Fibroblast of skin of abdomen (primary cell): ENCODE measurements at regions not wholly inside any gene's neighbourhood (a gene's known extent, or its start where the extent isn't known, plus 50 kb on each side); places are given as distances from the start of the nearest gene placed in this dataset.
"Not testable (repeated sequence)": the region's sequence is repeated elsewhere in the genome, so short reads cannot be mapped to it uniquely, and the experiment has no call there.

Experiments used
- DNase-seq: peaks from one replicate; pipeline ENCODE4 v3.0.0-alpha.2; 2013

DNA sequence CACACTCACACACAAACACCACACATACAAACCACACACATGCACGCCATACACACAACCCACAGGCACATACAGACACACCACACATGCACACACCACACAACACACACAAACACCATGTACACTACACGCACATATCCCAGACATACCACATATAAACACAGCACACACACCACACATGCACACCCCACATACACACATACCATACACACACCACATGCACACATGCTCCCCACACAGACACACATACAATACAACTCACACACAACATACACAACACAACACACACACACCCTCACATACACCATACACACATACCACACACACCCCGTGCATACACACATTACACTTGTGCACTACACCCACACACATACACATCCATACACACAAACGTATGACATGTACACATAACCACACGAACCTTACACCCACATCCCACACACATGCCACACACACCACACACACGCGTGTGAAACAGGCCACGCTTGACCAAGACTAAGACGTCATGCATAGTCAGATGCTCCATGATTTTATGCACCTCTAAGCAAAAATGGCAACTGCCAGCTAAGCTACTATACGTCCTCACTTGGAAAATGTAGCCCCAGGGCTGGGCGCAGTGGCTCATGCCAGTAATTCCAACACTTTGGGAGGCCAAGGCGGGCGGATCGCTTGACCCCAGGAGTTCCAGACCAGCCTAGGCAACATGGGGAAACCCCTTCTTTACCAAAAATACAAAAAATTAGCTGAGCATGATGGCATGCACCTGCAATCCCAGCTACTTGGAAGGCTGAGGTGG, 77.4 kb upstream of the TMPRSS2 start:
- DNase-seq = no peak

DNA sequence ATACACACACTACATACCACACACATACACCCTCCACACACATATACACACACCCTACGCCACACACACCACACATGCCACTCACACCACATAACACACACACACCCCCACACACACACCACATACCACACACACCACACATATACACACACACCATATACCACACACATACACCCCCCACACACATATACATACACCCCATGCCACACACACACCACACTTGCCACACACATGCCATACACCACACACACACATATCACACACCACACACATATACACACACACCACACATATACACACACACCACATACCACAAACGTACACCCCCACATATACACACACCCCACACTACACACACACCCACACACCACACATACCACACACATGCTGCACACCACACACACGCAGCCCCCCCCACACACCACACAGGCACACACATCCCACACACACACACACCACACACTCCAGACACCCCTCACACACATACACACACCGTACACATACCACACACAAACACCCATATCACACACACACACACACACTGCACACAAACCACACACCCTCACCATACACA, 76.7 kb upstream of the TMPRSS2 start:
- no peak for DNase-seq

DNA sequence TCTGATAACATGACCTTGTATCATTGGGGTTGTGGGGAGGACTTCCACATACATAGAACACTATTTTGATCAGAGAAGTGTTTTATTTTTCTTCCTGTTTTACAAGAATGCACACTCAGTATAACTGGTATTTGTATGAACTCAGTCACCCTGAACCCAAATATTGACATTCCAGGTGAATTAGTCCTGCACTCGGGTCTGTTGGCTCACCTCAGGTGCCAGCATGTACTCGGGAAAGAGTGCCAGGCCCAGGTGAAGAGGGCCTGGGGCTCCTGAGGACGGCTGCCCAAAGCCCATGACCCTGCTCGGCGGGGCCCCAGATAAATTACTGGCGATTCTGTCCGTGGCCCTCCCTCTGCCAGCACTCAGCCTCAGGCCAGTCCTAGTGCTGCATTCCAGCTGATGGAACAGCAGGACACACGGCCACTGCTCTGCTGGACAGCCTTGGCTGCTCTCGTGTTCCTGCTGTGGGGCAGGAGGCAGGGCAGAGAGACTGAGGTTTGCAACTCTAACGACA, 75.4 kb upstream of the TMPRSS2 start:
- DNase-seq = no peak

DNA sequence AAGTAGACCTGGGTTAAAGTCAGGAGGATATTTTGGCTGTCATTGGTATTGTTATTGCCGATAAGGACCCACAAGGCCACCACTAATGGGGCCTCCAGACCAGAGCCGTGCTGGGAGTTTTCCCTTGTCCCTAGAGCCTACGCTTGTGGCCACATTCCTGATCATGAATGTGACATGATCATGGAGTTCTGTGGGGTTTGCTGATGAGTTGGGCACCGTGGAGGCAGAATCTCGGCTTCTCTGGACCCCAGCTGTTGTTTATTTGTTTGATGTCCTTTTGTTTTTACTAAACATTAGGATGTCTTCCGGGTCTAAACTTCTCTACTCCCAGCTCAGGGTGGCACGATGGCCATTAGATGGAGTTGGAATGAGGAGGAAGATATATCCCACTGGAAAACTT, 74.9 kb upstream of the TMPRSS2 start:
- no peak for DNase-seq

DNA sequence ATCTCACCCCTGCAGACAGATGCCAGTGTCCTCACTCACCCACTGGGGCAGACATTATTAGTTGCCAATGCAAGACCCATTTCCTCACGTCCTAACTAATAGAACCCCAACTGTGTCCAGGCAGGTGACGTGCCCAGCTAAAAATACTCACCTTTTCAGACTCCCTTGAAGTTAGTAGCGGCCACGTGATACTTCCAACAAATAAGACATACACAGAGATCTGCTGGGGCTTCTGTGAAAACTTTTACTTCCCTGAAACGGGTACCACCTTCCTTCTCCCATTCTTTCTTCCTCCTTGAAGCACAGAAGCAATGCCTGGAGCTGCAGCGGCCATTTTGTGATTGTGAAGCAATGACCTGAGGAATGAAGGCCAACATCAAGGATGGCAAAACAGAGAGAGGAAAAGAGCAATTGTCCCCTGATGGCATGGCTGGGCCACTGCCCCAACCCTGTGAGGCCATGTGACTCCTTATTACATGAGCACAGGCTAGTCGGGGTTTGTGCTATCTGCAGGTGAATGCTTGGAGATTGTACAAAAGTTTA, 74.4 kb upstream of the TMPRSS2 start:
- DNase-seq = no peak

DNA sequence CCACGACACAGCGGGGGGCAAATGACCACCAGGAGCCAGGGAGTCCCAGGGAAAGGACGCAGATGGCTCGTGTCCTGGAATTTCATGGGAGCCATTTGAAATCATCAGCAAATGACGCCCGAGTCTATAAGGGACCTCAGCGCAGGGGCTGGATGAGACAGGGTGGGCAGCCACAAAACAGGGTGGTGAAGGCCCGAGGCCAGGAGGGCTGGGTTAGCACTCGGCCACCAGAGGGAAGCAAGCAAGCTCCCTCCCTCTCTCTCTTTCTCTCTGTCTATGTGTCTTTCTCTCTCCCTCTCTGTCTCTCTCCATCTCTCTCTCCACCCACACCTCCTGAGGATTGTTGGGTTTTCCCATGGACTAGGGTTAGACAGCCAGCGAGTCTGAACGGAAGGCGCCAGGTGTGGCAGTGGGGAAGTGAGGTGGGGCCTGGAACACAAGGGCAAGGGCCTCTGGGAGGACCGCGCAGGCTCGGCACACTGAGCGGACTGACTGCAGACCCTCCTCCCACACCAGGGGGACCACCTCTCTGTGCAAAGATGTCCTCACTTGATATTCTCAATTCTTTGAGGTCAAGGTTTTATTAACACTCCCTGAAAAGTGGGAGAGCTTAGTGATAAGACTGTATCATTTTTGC, 73.8 kb upstream of the TMPRSS2 start:
- DNase-seq = no peak

DNA sequence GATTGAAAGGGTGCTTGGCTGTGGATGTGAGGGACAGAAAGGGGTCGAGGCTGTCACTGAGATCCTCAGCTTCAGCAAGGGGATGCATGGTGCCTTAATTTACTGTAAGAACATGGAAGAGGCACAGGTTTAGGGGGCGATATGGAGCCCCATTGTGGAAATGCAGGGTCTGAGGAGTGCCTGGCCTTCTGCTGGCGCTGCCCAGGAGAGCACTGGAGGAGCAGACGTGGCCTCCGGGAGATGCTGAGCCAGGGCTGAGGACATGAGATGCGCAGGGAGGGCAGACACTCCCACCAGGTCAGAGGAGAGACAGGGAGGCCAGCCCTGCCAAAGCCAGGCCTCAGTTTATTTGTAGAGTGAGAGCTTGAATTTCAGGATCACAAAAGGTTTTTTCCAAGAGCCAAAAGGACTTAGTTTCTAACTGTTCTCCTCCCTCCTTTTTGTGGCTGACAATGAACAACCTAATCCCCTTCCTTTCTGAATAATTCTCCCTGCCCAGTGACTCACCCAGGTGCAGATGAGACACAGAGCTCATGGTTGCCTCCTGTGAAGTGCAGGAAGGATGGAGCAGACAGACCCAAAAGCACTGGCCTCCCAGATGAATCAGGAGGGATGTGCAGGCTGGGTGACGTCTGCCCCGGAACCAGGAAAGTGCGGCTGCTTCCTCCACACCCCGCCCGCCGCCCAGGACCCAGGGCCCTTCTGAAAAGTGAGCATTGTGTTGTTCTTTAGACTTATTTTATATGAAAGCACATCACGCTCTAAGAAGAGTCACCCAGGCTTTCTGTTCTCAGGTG, 73.0 kb upstream of the TMPRSS2 start:
- no peak for DNase-seq

DNA sequence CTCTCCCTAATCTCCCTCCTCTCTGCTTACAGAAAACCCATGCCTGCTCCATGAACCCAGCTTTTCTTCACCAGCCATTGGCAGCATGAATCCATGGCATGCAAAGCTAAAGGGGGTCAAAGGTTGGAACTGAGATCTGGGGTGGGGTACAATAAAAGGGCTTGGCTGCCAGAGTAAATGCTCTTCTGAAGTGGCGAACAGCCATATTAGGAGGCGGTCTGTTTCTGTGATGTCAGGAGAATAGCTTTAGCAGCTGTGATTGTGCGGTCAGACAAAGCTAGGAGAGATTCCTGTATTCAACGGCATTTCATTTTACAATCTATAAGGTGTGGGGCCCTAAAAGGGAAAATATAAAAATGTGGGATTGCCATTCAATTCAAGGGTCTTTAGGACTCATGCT, 71.7 kb upstream of the TMPRSS2 start:
- no peak for DNase-seq

DNA sequence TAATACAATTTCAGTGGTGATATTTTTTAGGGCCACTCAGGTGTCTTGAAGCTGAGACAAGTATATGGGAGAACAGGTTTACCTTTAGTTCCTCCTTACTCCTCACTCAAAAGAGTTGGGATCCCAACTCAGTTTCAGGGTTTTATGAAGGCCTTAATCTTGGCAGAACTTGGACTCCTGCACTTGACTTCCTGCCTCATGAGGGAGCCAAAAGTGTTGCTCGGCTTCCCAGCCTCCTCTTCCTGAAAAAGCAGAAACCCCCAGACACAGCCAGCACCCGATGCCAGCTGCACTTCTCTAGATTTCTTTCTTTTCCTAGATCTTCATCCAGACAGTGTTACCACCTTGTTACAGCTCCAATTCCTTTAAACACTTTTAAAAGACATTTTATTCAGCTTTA, 70.8 kb upstream of the TMPRSS2 start:
- no peak for DNase-seq

DNA sequence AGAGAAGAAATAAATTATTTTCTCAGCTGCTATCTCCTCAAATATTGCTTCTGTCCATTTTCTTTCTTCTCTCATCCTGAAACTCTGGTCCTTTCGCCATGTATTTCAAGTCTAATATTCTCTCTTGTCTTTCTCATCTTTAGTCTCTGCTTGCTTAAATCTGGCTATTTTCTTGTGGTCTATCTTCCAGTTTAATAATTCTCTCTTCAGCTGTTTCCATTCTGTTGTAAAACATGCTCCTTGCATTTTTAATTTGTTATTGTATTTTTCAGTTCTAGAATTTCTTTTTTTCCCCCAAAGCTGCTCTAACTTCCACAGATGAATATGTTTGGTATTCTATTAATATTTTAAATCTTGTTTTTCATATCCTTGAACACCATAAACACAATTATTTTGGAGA, 70.1 kb upstream of the TMPRSS2 start:
- DNase-seq = no peak

DNA sequence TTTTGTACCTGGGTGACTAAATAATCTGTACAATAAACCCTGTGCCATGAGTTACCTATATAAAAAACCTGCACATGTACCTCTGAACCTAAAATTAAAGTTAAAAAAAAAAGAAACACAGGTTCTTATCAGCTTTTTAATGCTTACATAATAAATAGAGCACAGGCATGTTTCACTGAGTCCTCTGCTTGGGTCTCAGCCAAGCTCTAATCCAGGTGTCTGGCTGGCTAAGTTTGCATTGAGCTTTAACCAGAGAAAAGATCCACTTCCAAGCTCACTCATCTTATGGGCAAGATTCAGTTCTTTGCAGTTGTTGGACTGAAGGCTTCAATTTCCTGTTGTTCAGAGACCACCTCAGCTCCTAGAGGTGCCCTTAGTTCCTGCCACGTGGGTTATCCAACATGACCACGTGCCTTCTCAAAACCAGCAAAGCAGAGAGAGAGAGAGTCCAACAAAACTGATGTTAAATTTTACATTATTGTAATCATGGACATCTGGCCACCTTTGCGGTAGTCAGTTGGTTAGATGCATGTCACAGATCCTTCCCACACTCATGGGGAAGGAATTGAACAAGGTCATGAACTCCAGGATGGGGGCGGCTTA, 68.2 kb upstream of the TMPRSS2 start:
- DNase-seq = no peak

DNA sequence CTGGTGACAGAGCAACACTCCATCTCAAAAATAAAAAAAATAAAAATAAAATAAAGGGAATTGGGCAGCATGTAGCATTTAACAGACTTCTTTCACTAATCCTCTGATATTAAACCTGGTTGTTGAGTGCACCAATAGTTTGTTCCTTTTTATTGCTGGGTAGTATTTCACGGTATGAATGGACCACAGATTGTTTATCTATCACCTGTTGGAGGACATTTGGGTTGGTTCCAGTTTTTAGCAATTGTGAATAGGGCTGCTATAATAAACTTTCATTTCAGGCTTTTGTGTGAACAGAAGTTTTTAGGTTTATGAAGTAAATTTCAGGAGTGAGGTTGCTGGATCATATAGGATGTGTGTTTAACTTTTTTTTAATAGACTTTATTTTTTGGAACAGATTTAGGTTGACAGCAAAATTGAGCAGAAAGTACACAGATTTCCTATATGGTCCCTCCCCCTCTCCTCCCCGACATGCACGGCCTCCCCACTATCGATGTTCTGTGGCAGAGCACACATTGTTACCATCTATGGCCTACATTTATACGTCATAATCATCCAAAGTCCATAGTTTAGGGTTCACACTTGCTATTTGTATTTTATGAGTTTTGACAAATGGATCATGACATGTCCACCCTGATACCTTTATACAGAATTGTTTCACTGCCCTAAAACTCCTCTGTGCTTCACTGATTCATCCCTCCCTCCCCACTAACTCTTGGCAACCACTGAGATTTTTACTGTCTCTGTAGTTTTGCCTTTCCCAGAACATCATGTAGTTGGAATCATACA, 66.1 kb upstream of the TMPRSS2 start:
- no peak for DNase-seq

DNA sequence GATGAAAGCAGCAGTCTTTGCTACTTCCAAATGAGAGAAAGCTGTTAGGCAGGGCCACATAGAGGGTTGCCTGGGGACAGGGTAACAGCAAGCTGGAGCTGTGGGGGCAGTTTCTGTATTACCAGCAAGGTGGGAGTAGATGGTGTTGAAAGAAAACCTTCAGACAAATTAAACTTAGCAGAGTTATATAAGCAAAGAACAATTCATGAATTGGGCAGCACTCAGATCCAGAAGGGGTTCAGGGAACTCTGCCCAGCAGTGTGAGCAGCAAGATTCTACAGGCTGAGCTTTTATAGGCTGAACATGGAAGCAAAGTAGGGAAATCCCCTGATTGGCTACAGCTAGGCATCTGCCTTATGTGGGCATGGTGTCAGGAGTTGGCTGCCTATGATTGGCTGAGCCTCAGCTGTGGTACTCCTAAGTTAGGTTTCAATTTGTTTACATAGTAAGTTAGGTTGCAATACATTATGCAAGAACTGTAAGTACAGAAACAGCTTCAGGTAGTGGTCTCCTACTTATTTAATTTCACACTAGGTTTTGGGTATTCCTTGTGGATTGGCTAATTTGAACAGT, 64.1 kb upstream of the TMPRSS2 start:
- DNase-seq = no peak

DNA sequence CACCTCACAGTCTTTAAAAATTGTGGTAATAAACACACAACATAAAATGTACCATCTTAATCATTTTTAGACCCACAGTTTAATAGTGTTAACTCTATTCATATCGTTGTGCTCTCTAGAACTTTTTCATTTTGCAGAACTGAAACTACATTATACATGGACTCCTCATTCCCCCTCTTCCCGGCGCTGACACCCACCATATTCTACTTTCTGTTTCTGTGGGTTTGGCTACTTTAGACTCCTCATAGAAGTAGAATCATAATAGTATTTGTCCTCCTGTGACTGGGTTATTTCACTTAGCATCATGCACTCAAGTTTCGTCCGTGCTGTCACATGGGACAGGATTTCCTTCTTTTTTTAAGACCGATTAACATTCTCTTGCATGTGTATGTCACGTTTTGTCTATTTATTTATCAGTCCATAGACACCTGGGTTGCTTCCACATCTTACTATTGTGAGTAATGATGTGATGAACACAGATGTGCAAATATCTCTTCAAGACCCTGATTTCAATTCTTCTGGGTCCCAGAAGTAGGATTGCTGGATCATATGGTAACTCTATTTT, 62.9 kb upstream of the TMPRSS2 start:
- no peak for DNase-seq

DNA sequence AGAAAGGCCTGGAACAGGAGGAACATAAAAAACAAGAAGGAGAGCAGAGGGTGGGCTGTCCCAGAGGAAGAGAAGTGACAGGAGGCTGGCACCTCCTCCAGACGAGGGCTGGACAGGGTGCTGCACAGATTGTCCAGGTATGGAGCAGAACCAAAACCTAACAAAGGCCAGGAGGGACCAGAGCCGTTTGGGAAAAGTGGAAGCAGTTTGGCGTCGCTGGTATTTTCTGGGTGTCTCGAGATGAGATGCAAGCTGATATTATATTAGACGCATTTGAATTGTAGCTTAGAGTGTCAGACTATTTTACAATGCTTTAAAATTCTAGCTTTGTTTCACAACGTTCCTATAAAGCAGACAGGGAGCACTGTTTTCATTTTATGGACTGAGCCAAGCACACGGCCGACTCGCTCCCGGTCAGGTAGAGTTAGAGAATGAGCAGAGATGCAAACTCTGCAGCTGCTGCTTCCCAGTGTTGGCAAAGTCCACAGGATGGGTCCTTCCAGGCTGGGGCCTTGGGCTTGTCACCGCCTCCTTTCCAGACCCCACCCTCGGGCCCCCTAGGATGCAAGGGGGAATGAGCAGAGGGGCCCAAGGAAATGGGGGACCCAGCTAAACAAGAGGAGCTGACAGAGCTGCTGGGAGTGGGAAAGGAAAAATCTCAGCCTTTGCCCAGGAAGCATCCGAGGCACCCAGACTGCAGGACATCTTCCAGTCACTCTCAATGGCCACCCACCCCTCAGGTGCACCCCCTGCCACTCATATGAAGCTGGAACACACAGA, 60.8 kb upstream of the TMPRSS2 start:
- no peak for DNase-seq

DNA sequence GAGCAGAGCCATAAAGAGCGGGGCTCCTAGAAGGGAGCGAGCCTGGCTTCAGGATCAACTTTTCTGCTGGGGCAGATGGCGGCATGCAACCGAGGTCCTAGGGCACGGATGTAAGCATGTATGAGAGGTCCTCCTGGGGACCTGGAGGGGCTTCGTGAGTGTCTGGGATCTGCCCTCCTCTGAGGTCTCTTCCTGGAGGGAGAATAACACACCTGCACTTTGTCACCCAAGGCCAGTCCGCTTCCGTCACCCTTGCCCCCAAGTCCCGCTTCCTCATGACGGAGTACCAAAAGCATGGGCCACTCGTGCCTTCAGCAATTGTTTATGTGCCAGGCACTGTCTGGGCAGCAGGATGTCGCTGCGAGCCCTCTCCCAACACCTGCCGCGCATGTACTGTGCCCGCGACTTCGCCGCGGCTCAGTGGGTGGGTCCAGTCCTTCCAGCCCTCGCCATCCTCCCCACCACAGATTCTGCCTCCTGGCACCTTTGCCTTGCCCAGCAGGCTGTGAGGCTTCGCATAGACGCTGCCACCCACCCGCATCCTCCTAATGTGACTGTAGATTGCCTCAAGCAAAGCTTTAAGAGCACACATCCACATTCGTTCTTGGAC, 60.0 kb upstream of the TMPRSS2 start:
- DNase-seq = no peak

DNA sequence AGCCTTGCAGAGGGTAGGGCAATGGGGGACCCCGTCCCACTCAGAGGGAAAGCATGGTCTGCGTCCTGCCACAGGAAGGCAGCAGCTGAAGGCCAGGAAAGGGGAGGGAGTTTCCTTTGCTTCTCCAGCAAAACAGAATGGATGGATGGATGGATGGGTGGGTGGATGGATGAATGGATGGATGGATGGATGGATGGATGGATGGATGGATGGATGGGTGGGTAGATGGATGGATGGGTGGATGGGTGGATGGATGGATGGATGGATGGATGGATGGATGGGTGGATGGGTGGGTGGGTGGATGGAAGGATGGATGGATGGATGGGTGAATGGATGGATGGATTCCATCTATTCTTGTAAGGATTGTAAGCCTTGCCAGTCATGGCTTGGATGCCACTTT, 59.3 kb upstream of the TMPRSS2 start:
- DNase-seq = not testable (repeated sequence)

DNA sequence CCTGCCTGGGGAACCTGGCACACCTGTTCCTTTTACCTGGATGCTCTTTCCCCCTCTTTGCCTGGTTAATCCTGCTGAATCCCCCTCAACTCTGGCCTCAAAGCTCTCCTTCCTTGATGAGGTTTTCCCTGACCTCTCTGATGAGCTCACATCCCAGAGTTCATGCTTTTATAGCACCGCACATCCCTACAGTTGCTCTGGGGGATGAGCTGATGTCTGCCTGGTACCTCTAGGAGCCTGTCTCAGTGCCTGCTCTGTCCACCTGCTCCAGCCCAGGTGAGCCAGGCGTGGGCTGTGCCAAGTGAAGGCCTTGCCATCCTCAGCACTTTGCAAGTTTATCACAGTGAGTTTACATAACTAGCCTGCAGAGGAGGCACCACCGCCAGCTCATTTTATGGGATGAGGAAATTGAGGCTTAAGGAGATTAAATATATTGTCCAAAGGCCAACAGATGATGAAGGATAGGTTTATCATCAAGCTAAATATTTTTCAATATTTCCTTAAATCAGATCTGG, 58.6 kb upstream of the TMPRSS2 start:
- DNase-seq = no peak

DNA sequence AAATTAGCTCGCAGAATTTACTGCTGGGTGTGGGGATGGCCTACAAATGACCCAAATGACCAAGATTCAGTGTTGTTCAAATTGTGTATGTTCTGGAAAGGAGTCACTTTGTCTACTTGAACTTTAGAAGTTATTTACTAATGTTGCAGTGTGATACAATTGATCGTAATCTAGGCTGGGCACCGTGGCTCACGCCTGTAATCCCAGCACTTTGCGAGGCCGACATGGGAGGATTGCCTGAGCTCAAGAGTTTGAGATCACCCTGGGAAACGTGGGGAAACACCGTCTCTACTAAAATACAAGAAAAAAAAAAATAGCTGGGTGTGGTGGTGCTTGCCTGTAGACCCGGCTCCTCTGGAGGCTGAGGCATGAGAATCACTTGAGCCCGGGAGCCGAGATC, 57.6 kb upstream of the TMPRSS2 start:
- DNase-seq = no peak
